ENCODE measurements at regions not wholly inside any gene's neighbourhood (a gene's known extent, or its start where the extent isn't known, plus 50 kb on each side); places are given as distances from the start of the nearest gene placed in this dataset.

DNA sequence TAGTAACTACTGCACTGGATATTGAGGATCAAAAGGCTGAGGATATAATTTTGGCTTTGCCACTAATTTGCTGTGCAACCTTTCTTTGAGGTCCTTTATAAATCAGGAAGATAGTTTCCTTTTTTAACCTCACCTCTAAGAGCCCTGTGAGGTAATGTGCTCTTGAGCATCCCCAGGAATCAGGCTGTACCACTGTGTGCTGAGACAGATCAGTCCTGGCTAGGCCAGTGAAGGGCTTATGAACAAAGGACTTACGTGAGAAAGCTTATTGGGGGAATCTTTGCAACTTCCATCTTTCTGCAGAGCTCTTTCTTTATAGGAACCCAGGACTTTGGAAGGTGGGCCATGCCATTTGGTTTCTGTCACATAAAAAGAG is 188.9 kb downstream of the SIPA1L2 start:
- no peak overlapping the region for H3K4me3 ChIP-seq (ENCODE audit: low read depth in 2 of 2, low read length in 1 of 2)
- H3K9me2 ChIP-seq: no peaks in the 10 kb centered on the region
- H3F3A ChIP-seq (replicated peaks; ENCODE audit: insufficient read depth): no peaks in the 10 kb centered on the region
- peaks cover 0 to 3% of the 10 kb centered on the region in 2 experiments for H3K36me3 ChIP-seq (replicated peaks in 1 of 2; ENCODE audit: control insufficient read depth in 1 of 2, insufficient read depth in 2 of 2, low read length in 1 of 2)
- WGBS (ENCODE audit: low lambda C conversion rate): 83% methylated on average over 1 of the region's 1 CpG
- TF ChIP-seq, protein P1, sequence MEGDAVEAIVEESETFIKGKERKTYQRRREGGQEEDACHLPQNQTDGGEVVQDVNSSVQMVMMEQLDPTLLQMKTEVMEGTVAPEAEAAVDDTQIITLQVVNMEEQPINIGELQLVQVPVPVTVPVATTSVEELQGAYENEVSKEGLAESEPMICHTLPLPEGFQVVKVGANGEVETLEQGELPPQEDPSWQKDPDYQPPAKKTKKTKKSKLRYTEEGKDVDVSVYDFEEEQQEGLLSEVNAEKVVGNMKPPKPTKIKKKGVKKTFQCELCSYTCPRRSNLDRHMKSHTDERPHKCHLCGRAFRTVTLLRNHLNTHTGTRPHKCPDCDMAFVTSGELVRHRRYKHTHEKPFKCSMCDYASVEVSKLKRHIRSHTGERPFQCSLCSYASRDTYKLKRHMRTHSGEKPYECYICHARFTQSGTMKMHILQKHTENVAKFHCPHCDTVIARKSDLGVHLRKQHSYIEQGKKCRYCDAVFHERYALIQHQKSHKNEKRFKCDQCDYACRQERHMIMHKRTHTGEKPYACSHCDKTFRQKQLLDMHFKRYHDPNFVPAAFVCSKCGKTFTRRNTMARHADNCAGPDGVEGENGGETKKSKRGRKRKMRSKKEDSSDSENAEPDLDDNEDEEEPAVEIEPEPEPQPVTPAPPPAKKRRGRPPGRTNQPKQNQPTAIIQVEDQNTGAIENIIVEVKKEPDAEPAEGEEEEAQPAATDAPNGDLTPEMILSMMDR (IDR thresholded peaks at IDR 0.05): no peak
- TF ChIP-seq MXI1 (IDR thresholded peaks at IDR 0.05; ENCODE audit: low read depth, low read length) (no peak), REST (IDR thresholded peaks at IDR 0.05; ENCODE audit: low read depth, low read length) (no peak), TCF12 (IDR thresholded peaks at IDR 0.05) (no peak), EZH2phosphoT487 (IDR thresholded peaks at IDR 0.05; ENCODE audit: borderline replicate concordance, low read depth) (no peak), NRF1 (IDR thresholded peaks at IDR 0.05; ENCODE audit: low read depth, low read length) (no peak), YY1 (IDR thresholded peaks at IDR 0.05; ENCODE audit: low read depth) (no peak)
- TF ChIP-seq, protein P2, sequence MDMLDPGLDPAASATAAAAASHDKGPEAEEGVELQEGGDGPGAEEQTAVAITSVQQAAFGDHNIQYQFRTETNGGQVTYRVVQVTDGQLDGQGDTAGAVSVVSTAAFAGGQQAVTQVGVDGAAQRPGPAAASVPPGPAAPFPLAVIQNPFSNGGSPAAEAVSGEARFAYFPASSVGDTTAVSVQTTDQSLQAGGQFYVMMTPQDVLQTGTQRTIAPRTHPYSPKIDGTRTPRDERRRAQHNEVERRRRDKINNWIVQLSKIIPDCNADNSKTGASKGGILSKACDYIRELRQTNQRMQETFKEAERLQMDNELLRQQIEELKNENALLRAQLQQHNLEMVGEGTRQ (IDR thresholded peaks at IDR 0.05; ENCODE audit: borderline replicate concordance, low read depth, low read length): no peak
- H3K27ac ChIP-seq (ENCODE audit: low read depth in 2 of 2, low read length in 1 of 2): no peak overlapping the region
- POLR2A ChIA-PET: no interaction called here
- CTCF ChIA-PET: interaction anchor here (1.0 to 1.8 kb wide), 3 partner anchors 9 to 574 kb away, joined by 3 to 4 read pairs (median 3); no protein-coding TSS in a partner anchor
- no peak for DNase-seq
- H3K4me2 ChIP-seq: no peak overlapping the region
- no peak overlapping the region for H3K9ac ChIP-seq
- no peaks in the 10 kb centered on the region for H3K27me3 ChIP-seq (ENCODE audit: insufficient read depth)
- peaks cover 0 to 11% of the 10 kb centered on the region in 2 experiments; a peak in 2 of 4 replicates for H3K4me1 ChIP-seq (ENCODE audit: control insufficient read depth in 1 of 2, insufficient read depth in 2 of 2, low read depth in 1 of 2, low read length in 1 of 2)
- no peaks in the 10 kb centered on the region for H4K20me1 ChIP-seq (ENCODE audit: insufficient read depth)
- no peak overlapping the region for H2AFZ ChIP-seq (ENCODE audit: low read depth)
- no peaks in the 10 kb centered on the region for H3K79me2 ChIP-seq (ENCODE audit: insufficient read depth)
- H3K9me3 ChIP-seq: no peaks in the 10 kb centered on the region

- no peaks in the 10 kb centered on the region for H4K20me1 ChIP-seq (ENCODE audit: insufficient read depth)
- H3K9me2 ChIP-seq: no peaks in the 10 kb centered on the region
- H3F3A ChIP-seq (replicated peaks; ENCODE audit: insufficient read depth): no peaks in the 10 kb centered on the region
- H3K27ac ChIP-seq (ENCODE audit: low read depth in 2 of 2, low read length in 1 of 2): no peak overlapping the region
- H3K4me2 ChIP-seq: no peak overlapping the region
- 70% methylated on average over 11 of the region's 11 CpGs for WGBS (ENCODE audit: low lambda C conversion rate)
- H3K4me1 ChIP-seq (ENCODE audit: control insufficient read depth in 1 of 2, insufficient read depth in 2 of 2, low read depth in 1 of 2, low read length in 1 of 2): peaks cover 0 to 11% of the 10 kb centered on the region in 2 experiments; a peak in 2 of 4 replicates
- TF ChIP-seq ELF1 (IDR thresholded peaks at IDR 0.05) (no peak), EZH2phosphoT487 (IDR thresholded peaks at IDR 0.05; ENCODE audit: borderline replicate concordance, low read depth) (no peak), JUND (IDR thresholded peaks at IDR 0.05) (no peak), FOXM1 (IDR thresholded peaks at IDR 0.05; ENCODE audit: low read depth) (no peak), GABPA (IDR thresholded peaks at IDR 0.05; ENCODE audit: low read depth) (no peak), TEAD4 (IDR thresholded peaks at IDR 0.05; ENCODE audit: borderline replicate concordance, insufficient read depth) (no peak), RCOR1 (IDR thresholded peaks at IDR 0.05; ENCODE audit: low read length) (no peak), TCF12 (IDR thresholded peaks at IDR 0.05) (no peak), GATA2 (CRISPR knock-in tag; IDR thresholded peaks at IDR 0.05) (no peak), SMC3 (IDR thresholded peaks at IDR 0.05; ENCODE audit: low read depth, low read length) (no peak), MEF2A (IDR thresholded peaks at IDR 0.05; ENCODE audit: borderline replicate concordance, low read depth) (no peak), ZBTB33 (IDR thresholded peaks at IDR 0.05; ENCODE audit: borderline replicate concordance, low read depth) (no peak), FOXJ3 (CRISPR knock-in tag; IDR thresholded peaks at IDR 0.05) (no peak)
- H3K9ac ChIP-seq: no peak overlapping the region
- no peaks in the 10 kb centered on the region for H3K79me2 ChIP-seq (ENCODE audit: insufficient read depth)
- DNase-seq: no peak
- H3K9me3 ChIP-seq: no peaks in the 10 kb centered on the region
- no peak overlapping the region for H2AFZ ChIP-seq (ENCODE audit: low read depth)
- CTCF ChIA-PET: interaction anchor here (1.0 to 1.8 kb wide), 3 partner anchors 9 to 573 kb away, joined by 3 to 4 read pairs (median 3); no protein-coding TSS in a partner anchor
- H3K4me3 ChIP-seq (ENCODE audit: low read depth in 2 of 2, low read length in 1 of 2): no peak overlapping the region
- POLR2A ChIA-PET: no interaction called here
- peaks cover 0 to 3% of the 10 kb centered on the region in 2 experiments for H3K36me3 ChIP-seq (replicated peaks in 1 of 2; ENCODE audit: control insufficient read depth in 1 of 2, insufficient read depth in 2 of 2, low read length in 1 of 2)
- H3K27me3 ChIP-seq (ENCODE audit: insufficient read depth): no peaks in the 10 kb centered on the region
Measured at GRCh38 chr1:232440325-232441035, 189.5 kb downstream of the SIPA1L2 start.

Measured in SK-N-SH (cell line).